ENCODE measurements at regions not wholly inside any gene's neighbourhood (a gene's known extent, or its start where the extent isn't known, plus 50 kb on each side); places are given as distances from the start of the nearest gene placed in this dataset.

GRCh38 chr4:23423540-23423939 lies 466.3 kb downstream of the PPARGC1A start (continued):
- TF ChIP-seq CLOCK (CRISPR knock-in tag; IDR thresholded peaks at IDR 0.05; ENCODE audit: borderline replicate concordance) (no peak), TCF3 (CRISPR knock-in tag; IDR thresholded peaks at IDR 0.05) (no peak)

GRCh38 chr4:23422878-23423277 lies 467.0 kb downstream of the PPARGC1A start:
- CTCF ChIA-PET (ENCODE audit: low intra/inter-chr PET ratio): no interaction called here

More at GRCh38 chr4:23422878-23423277, 467.0 kb downstream of the PPARGC1A start:
- TF ChIP-seq CSDE1 (IDR thresholded peaks at IDR 0.05): no peak
- TF ChIP-seq GTF2E2 (tag; IDR thresholded peaks at IDR 0.05): no peak
- no peak for TF ChIP-seq MTA3 (IDR thresholded peaks at IDR 0.05; ENCODE audit: borderline replicate concordance)
- no peak for TF ChIP-seq MIER1 (IDR thresholded peaks at IDR 0.05; ENCODE audit: low read depth)
- no peak for TF ChIP-seq ZNF639 (CRISPR knock-in tag; conservative IDR thresholded peaks at IDR 0.05 in 1 of 2, IDR thresholded peaks at IDR 0.05 in 1 of 2)
- no peak for TF ChIP-seq HCFC1 (IDR thresholded peaks at IDR 0.05; ENCODE audit: low read depth, low read length)
- no peak for TF ChIP-seq TCF7L2 (IDR thresholded peaks at IDR 0.05; ENCODE audit: low read depth, low read length)
- no peak for TF ChIP-seq STAG1 (CRISPR knock-in tag; IDR thresholded peaks at IDR 0.05; ENCODE audit: borderline replicate concordance)
- no peak for TF ChIP-seq CREM (IDR thresholded peaks at IDR 0.05; ENCODE audit: low read depth)
- TF ChIP-seq HSF4 (CRISPR knock-in tag; IDR thresholded peaks at IDR 0.05; ENCODE audit: borderline replicate concordance): no peak
- no peak for TF ChIP-seq MBD2 (IDR thresholded peaks at IDR 0.05; ENCODE audit: borderline replicate concordance, low read depth)
- no peak for TF ChIP-seq TFE3 (CRISPR knock-in tag; IDR thresholded peaks at IDR 0.05)
- no peak for TF ChIP-seq CHD2 (IDR thresholded peaks at IDR 0.05; ENCODE audit: low read depth, low read length)
- TF ChIP-seq ZNF316 (IDR thresholded peaks at IDR 0.05): no peak
- no peak for TF ChIP-seq FOXJ3 (CRISPR knock-in tag; IDR thresholded peaks at IDR 0.05)
- TF ChIP-seq NFE2L1 (tag; IDR thresholded peaks at IDR 0.05; ENCODE audit: borderline replicate concordance, low read depth): no peak
- no peaks in the 10 kb centered on the region for H4K20me1 ChIP-seq (replicated peaks; ENCODE audit: control insufficient read depth, insufficient read depth, low read length)
- H3K4me2 ChIP-seq (ENCODE audit: insufficient read depth, low read length): no peak overlapping the region
- H2AFZ ChIP-seq (ENCODE audit: low read depth, low read length): no peak overlapping the region
- H3K27ac ChIP-seq (ENCODE audit: extremely low read depth, low read depth, low read length): no peak overlapping the region
- no peak overlapping the region for H3K9ac ChIP-seq (ENCODE audit: insufficient read depth in 1 of 2, low read depth in 2 of 2, low read length in 2 of 2)
- ATAC-seq (no peak), FAIRE-seq (no peak), DNase-seq (ENCODE audit: extremely low read depth in 1 of 4, low spot score in 3 of 4) (no peak)
- H3K79me2 ChIP-seq (ENCODE audit: control insufficient read depth, insufficient read depth, low read length): no peaks in the 10 kb centered on the region
- in situ Hi-C loops (cut with MboI) (no loop called here), intact Hi-C loops (cut with micrococcal nuclease) (no loop called here)
- no TSS peak for BruUV-seq (replicated peaks)
- POLR2A ChIA-PET: no interaction called here
- H3K36me3 ChIP-seq (ENCODE audit: control insufficient read depth, insufficient read depth, low read length): no peaks in the 10 kb centered on the region
- no peaks in the 10 kb centered on the region for H3K4me1 ChIP-seq (replicated peaks in 1 of 2; ENCODE audit: control insufficient read depth in 2 of 2, insufficient read depth in 2 of 2, low read length in 2 of 2)
- H3K4me3 ChIP-seq: no peak overlapping the region
- 25% methylated on average over 1 of the region's 1 CpG for WGBS (ENCODE audit: insufficient coverage, low coverage, missing lambda C conversion rate)
- H3K9me1 ChIP-seq (ENCODE audit: control insufficient read depth, insufficient read depth, low read length): no peaks in the 10 kb centered on the region
- no peaks in the 10 kb centered on the region for H3K9me3 ChIP-seq (replicated peaks; ENCODE audit: control insufficient read depth, insufficient read depth, low read depth, low read length)
- no peaks in the 10 kb centered on the region for H3K27me3 ChIP-seq (ENCODE audit: control insufficient read depth in 2 of 2, insufficient read depth in 2 of 2, low read length in 2 of 2)

Data from K562 (cell line).